SW480 (cell line): ENCODE measurements at regions not wholly inside any gene's neighbourhood (a gene's known extent, or its start where the extent isn't known, plus 50 kb on each side); places are given as distances from the start of the nearest gene placed in this dataset.

ENCODE experiments used
- DNase-seq: peaks from one replicate; pipeline ENCODE4 v3.0.0-alpha.2; 2016; ENCODE audit warnings: low spot score

DNA sequence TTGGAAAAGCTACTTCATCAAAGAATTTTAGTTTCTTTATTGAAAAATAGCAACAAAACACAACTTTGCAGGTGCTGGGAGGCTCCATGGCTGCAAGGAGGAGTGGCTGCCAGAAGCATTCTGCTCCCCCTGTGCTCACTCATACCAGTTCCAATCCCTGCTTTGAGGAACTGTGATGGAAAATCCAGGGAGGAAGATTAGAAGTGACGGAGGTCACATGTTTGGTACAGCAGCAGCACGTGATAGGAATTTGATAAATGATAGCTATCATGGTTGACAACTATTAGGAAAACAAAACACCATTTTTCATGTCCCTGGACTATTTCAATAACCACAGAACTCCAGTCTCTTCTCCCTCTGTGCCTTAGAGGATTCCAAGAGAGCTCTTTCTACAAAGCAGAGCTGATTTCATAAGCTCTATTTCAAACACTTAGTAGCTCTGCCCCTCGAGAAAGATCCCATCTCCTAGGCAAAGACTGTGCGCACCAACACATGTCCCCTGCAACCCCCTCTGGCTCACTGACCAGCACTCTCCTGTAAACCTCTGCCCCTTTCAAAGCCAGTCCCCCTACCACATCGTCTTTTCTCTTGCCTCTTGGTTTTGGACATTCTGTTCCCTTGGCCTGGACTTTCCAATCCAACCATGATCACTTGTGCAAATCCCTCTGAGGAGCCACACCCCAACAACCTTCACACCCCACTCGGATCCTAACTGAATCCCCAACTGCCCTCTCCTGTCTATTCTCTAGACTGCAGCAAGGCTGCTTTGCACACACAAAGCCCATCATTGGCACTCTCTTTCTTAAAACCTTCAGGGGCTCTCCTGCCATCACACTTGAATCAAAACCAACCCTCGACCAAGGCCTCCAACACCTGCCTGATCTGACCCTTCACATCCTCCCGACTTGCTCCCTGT is 352.4 kb upstream of the PKDCC start:
- no peak for DNase-seq

DNA sequence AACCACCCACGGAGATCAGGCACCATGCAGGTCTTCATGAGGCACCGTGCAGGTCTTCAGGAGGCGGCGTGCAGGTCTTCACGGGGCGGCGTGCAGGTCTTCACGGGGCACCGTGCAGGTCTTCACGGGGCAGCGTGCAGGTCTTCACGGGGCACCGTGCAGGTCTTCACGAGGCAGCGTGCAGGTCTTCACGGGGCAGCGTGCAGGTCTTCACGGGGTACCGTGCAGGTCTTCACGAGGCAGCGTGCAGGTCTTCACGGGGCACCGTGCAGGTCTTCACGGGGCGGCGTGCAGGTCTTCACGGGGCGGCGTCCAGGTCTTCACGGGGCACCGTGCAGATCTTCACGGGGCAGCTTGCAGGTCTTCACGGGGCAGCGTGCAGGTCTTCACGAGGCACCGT is 350.4 kb upstream of the PKDCC start:
- DNase-seq = no peak

DNA sequence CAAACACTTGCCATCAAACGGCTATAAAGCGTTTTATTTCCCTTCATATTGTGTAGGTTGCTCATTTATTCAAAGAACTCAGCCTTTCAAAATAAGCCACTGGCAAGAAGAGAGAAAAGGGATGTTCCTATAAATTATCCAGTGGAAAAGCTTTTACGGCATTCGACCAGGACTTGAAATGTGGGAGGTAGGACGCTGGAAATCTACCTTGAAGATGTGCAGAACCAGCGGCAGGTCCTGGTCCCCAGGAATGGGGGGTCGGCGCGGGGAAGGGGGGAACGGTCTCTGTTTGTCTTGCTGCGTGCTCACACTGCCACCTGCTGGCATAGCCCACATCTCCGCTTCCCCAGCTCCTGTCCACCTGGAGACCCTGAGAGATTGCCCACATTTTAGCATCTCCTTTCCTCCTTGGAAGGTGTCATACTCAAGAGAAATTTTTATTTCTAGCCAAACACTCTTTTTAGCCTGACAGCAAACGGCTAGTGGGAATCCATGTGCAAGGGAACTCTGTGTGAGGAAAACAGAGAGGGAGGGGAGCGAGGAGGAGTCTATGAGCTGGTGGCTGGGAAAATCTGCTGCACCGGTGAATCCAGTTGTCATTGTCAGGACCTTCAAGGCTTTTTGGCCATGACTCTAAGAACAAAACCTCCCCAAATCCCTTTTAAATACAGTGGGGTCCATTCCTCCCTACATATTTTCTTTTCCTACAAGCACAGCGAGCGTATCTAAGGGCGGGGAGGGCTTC is 349.0 kb upstream of the PKDCC start:
- DNase-seq = no peak

- no peak for DNase-seq
Observed at GRCh38 chr2:41701231-41701630, 346.6 kb upstream of the PKDCC start.

DNA sequence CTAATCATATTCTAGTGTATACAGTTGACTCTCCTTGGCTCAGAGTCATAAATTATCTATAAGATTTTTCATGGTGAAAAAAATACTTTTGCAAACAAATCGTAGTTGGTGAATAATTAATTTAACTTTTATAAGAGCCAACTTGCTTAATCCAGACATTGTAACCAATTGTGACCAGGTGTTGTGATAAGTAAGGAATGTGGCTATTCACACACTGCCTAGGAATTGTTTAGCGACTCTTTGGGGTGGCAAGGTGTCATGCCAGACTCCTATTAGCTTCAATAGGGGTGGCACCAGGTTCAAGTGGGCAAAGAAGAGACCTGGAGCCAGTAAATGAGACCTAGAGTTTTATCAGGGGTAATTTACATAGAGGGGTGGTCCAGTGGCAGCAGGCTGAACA is 344.7 kb upstream of the PKDCC start:
- DNase-seq = no peak

DNA sequence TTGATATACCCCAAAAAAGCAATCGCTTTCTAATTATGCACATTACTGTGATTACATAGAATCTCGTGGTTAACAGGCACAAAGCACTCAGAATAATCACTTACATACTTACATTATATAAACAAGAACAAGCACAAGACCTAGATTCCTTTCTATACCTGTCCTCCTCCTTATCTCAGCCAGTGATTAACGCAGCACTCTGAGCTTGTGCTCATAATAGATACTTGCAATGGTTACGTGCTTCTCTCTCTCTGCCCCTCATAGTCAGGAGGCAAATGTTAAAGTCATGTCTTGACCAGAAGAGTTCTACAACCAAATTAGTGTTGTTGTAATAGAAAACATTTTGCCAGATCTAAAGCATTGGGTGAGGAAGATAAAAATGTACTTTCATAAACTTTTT is 342.2 kb upstream of the PKDCC start:
- no peak for DNase-seq

DNA sequence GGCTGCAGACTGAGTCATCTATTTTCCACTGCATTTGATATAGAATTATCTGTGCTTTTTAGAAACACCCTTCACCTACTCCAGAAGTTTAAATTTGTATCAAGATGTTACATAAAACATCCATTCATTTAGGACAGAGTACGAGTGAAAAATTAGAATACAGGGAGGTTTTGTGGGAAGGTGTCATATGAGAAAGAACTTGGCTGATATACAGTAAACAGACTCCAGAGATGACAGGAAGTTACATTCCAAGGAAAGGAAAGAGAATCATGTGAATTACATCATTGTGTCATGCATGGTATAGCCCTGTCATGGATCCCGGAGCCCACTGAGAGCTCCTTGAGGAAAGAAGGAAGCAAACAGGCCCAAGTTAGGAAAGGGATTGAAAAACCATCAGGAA is 341.5 kb upstream of the PKDCC start:
- DNase-seq = no peak

DNA sequence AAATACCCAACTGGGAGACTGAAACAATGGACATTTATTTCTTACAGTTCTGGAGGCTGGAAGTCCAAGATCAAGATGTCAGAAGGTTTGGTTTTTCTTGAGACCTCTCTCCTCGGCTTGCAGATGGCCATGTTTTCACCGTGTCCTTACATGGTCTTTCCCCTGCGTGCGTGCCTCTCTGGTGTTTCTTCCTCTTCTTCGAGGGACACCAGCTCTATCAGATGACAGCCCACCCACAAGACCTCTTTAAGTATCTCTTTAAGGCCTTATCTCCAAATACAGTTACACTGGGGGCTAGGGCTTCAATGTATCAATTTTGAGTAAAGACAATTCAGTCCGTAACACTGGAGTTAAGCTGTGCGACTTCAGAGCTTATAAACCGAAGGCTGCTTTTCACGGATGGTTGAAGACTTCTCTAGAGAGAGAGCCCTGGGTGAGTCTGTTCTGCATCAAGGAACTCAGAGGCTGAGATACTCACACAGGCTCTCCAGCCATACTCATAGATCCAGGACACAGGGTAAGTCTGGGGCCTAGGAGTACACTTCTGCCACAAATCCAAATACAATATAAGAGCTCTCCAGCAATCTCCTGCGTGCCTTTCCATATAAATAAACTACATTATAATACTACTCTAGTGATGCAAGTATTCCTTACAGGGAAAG is 339.9 kb upstream of the PKDCC start:
- DNase-seq = no peak

GRCh38 chr2:41709702-41710599 is 337.9 kb upstream of the PKDCC start:
- DNase-seq = no peak

DNA sequence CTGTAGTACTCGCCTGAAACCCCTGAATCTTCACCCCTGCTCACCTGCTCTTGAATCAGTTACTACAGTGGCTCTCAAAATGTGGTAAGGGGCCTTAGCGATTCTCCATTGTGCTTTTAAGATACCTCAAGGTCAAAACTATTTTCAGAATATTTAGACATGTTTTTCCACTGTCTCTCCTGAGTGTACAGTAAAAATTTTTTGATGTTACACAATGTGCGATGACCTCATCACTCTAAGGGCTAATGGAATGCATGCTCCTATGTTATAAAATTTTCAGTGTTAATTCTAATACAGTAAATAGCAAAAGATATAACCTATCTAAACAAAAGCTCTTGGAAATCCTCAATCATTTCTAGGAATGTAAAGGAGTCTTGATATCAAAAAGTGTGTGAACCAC is 336.9 kb upstream of the PKDCC start:
- no peak for DNase-seq

GRCh38 chr2:41711736-41712135 is 336.1 kb upstream of the PKDCC start:
- DNase-seq = no peak

DNA sequence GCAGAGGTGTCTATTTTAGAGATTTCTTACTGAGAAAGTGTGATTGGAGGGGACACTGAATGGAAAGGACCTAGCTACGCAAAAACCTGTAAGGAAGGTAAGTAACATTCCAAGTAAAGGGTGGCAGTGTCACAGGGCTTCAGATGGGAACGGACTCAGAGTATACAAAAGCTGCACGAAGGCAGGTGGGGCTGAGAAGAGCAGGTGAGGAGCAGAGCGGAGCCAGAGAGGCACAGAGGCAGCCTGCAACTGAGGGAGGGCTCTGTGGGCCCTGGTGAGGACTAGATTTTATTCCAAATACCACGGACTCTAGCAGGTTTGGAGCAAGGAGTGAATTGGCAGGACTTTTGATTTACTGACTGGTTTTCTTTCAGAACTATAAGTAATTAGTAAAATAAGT is 331.3 kb upstream of the PKDCC start:
- no peak for DNase-seq

DNA sequence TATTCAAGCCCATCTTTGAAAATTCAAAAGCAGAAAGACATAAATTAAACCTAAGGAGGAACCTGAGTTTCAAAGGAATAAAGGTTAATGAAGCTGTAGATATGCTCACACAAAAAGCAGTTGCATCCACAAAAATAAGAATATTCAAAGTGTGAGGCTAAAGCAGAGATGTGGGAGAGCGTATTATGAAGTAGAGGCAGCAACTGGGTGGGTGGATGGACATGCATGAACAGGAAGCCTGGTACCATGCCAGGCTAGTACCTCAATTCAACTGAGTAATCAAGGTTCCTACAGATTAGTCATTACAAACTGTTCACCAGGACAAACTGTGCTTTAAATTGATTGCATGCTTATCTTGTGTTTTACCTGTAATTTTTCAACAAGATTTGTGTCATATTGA is 330.0 kb upstream of the PKDCC start:
- no peak for DNase-seq

GRCh38 chr2:41718705-41719104 is 329.1 kb upstream of the PKDCC start:
- DNase-seq = no peak

DNA sequence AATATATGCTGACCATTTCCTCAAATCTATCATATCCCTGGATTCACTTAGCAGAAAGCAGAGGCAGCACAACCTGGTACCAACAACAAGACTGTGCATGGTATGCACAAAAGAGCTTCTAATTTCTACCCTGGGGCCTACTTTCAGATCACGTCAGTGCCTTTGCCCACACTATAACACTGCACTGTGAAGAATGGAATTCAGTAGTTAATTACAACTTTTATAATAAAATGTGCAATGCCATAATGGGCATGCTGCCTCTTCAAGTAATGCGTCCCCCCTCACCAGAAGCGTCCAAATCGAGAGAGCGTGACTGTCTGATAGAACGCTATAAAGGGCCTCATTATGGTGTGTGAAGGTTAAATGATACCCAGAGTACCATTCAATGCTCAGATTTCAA is 328.1 kb upstream of the PKDCC start:
- no peak for DNase-seq

GRCh38 chr2:41720331-41721251 is 327.2 kb upstream of the PKDCC start:
- DNase-seq = no peak

GRCh38 chr2:41722668-41723369 is 325.0 kb upstream of the PKDCC start:
- no peak for DNase-seq

DNA sequence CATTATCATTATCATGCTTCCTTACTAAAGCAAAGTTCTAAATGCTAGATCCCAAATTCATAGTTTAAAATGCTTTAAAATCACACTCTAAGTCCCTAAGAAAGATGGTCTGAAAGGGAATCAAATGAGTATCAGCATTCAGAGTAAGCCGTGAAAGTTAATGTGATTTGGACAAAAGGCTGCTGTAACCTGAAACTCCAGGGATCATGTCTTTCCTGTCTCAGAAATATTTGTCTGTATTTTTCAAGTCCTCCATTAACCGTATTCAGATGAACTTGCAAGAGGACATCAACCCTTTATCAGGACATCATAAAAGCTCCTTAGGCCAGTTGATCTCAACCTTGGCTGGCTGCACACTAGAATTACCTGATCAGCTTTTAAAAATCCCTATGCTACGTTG is 324.3 kb upstream of the PKDCC start:
- DNase-seq = no peak

DNA sequence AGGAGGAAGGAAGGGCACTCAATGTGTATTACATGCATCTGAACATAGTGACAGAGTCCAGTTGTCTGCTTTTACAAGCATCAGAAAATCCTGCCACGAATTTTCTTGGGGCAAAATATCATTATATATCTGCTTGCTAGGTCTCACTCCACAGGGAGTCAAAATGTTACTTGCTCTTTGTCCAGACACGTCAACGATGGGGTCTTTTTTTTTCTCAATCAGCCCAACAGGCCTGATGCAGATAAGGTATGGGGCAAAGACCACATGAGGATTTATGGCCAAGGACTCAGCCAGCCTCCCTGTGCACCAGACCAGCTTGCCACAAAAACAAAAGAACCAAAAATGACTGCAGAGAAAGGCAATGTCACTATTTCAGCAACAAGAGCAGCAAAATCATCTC is 323.4 kb upstream of the PKDCC start:
- DNase-seq = no peak

- no peak for DNase-seq
Observed at GRCh38 chr2:41725901-41726300, 321.9 kb upstream of the PKDCC start.
